Gastroesophageal sphincter (tissue), 3 donors: ENCODE measurements at regions not wholly inside any gene's neighbourhood (a gene's known extent, or its start where the extent isn't known, plus 50 kb on each side); places are given as distances from the start of the nearest gene placed in this dataset.

ENCODE experiments used
- CTCF ChIP-seq, 4 experiments: fragments of 200-600 bp in 2 of 4; fragments of 450-650 bp in 2 of 4; sonication (generic) in 1 of 4; IDR thresholded peaks; one replicate each; pipeline ENCODE4 v1.5.1; 2017 to 2019; ENCODE audit warnings: antibody characterized with exemption in 4 of 4, mild to moderate bottlenecking in 2 of 4, moderate library complexity in 2 of 4
- POLR2A ChIP-seq, 2 donors: fragments of 450-650 bp; IDR thresholded peaks; one replicate each; pipeline ENCODE4 v1.6.1; 2017; ENCODE audit warnings: antibody characterized with exemption in 2 of 2, mild to moderate bottlenecking in 2 of 2, moderate library complexity in 1 of 2

- TF ChIP-seq POLR2A (IDR thresholded peaks at IDR 0.05), result no peak
- no peak for TF ChIP-seq CTCF (IDR thresholded peaks at IDR 0.05)
These were observed 212.2 kb upstream of the THUMPD2 start for GRCh38 chr2:39991298-39991697.
